Hepatocyte (in vitro differentiated cells): ENCODE measurements at regions not wholly inside any gene's neighbourhood (a gene's known extent, or its start where the extent isn't known, plus 50 kb on each side); places are given as distances from the start of the nearest gene placed in this dataset.

ENCODE experiments used
- DNase-seq: peaks from one replicate; pipeline ENCODE4 v3.0.0-alpha.2; 2016; ENCODE audit warnings: low spot score
- H2AFZ ChIP-seq: fragments of 200-600 bp; sonication (generic); 2 replicates; pipeline ENCODE4 v1.6.0; 2016; ENCODE audit warnings: antibody characterized with exemption, mild to moderate bottlenecking
- H3K27ac ChIP-seq: fragments of 200-600 bp; sonication (generic); 2 replicates; pipeline ENCODE4 v1.5.1; 2016; ENCODE audit warnings: mild to moderate bottlenecking
- H3K27me3 ChIP-seq: fragments of 200-600 bp; sonication (generic); 2 replicates; pipeline ENCODE4 v1.6.1; 2016
- H3K36me3 ChIP-seq: fragments of 200-600 bp; sonication (generic); replicated peaks from 2 replicates; pipeline ENCODE4 v1.5.1; 2016; ENCODE audit warnings: low read depth; ENCODE audit not compliant: insufficient read depth
- H3K4me1 ChIP-seq: fragments of 200-600 bp; sonication (generic); 2 replicates; pipeline ENCODE4 v1.5.1; 2016; ENCODE audit warnings: mild to moderate bottlenecking, moderate library complexity; ENCODE audit not compliant: insufficient read depth
- H3K4me2 ChIP-seq: fragments of 200-600 bp; sonication (generic); 2 replicates; pipeline ENCODE4 v1.6.0; 2016
- H3K4me3 ChIP-seq: fragments of 200-600 bp; sonication (generic); 2 replicates; pipeline ENCODE4 v1.5.1; 2016; ENCODE audit warnings: mild to moderate bottlenecking
- H3K79me2 ChIP-seq: fragments of 200-600 bp; sonication (generic); 2 replicates; pipeline ENCODE4 v1.6.0; 2017; ENCODE audit warnings: mild to moderate bottlenecking
- H3K9me2 ChIP-seq: fragments of 200-600 bp; sonication (generic); replicated peaks from 2 replicates; pipeline ENCODE4 v1.6.0; 2017; ENCODE audit warnings: mild to moderate bottlenecking; ENCODE audit not compliant: insufficient read depth
- H3K9me3 ChIP-seq: fragments of 200-600 bp; sonication (generic); 2 replicates; pipeline ENCODE4 v1.5.1; 2016; ENCODE audit warnings: low read depth, mild to moderate bottlenecking
- H4K20me1 ChIP-seq: fragments of 200-600 bp; sonication (generic); 2 replicates; pipeline ENCODE4 v1.6.0; 2016; ENCODE audit warnings: mild to moderate bottlenecking; ENCODE audit not compliant: insufficient read depth, poor library complexity, severe bottlenecking
- EZH2 ChIP-seq: fragments of 200-600 bp; sonication (generic); IDR thresholded peaks from 2 replicates; pipeline ENCODE4 v1.6.1; 2016; ENCODE audit warnings: antibody characterized with exemption, mild to moderate bottlenecking, borderline replicate concordance
- EZH2phosphoT487 ChIP-seq: fragments of 200-600 bp; sonication (generic); IDR thresholded peaks from one replicate; pipeline ENCODE4 v1.6.1; 2018; ENCODE audit warnings: antibody characterized with exemption, mild to moderate bottlenecking, low read depth, moderate library complexity; ENCODE audit not compliant: unreplicated experiment, severe bottlenecking
- WGBS: methylation state at CpG from one replicate; pipeline ENCODE4 v1.1.6; 2016; ENCODE audit warnings: low lambda C conversion rate; ENCODE audit errors: missing lambda C conversion rate; 5-methylcytosine and 5-hydroxymethylcytosine counted together
- TF ChIP-seq, protein P1 (sequence below): fragments of 200-600 bp; sonication (generic); IDR thresholded peaks from 2 replicates; pipeline ENCODE4 v1.5.1; 2016; ENCODE audit warnings: antibody characterized with exemption, mild to moderate bottlenecking; ENCODE audit not compliant: poor library complexity

DNA sequence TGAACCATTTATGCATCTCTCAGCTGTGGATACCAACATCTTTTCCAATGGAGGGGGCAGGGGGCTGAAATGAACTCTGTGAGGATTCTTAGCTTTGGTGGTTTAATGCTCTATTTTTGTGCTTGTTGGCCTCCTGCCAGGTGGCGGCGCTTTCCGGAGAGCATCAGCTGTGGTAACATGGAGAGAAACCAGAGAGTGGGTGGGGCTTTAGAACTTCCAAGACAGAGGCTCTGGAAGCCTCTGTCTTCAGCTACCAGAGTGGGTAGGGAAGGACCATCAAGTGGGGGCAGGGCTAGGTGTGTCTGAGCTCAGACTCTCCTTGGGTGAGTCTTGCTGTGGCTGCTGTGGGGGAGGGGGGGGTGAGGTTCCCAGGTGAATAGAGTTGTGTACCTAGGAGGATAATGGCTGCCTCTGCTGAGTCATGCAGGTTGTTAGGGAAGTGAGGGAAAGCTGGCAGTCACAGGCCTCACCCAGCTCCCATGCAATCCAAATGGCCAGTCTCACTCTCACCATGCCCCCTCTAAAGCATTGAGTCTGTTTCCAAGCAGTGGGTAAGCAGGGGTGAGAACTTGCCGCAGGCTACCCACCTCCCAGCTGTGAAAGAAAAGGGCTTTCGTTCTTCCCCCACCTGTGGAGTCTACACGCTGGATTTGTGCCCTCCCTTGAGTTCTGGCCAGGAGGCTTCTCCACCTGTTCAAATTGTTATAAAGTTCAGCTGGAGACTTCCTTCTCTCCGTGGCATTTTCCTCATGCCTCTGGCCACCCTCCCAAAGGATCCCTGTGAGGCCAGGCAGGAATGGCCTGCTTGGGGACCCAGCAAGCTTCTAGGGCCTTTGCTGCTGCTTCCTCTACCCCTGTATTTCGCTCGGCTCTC is 527.0 kb downstream of the NEBL start:
- 73% methylated on average over 9 of the region's 9 CpGs for WGBS
- Histone ChIP-seq H3K9me3 (no peaks in the 10 kb centered on the region), H3K79me2 (no peaks in the 10 kb centered on the region), H3K9me2 (no peaks in the 10 kb centered on the region), H3K27ac (no peak overlapping the region), H3K4me2 (no peak overlapping the region), H3K36me3 (no peaks in the 10 kb centered on the region), H3K4me3 (no peak overlapping the region), H2AFZ (no peak overlapping the region), H3K4me1 (no peaks in the 10 kb centered on the region), H3K27me3 (no peaks in the 10 kb centered on the region), H4K20me1 (no peaks in the 10 kb centered on the region)
- TF ChIP-seq, protein P1, sequence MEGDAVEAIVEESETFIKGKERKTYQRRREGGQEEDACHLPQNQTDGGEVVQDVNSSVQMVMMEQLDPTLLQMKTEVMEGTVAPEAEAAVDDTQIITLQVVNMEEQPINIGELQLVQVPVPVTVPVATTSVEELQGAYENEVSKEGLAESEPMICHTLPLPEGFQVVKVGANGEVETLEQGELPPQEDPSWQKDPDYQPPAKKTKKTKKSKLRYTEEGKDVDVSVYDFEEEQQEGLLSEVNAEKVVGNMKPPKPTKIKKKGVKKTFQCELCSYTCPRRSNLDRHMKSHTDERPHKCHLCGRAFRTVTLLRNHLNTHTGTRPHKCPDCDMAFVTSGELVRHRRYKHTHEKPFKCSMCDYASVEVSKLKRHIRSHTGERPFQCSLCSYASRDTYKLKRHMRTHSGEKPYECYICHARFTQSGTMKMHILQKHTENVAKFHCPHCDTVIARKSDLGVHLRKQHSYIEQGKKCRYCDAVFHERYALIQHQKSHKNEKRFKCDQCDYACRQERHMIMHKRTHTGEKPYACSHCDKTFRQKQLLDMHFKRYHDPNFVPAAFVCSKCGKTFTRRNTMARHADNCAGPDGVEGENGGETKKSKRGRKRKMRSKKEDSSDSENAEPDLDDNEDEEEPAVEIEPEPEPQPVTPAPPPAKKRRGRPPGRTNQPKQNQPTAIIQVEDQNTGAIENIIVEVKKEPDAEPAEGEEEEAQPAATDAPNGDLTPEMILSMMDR: no peak
- no peak for TF ChIP-seq EZH2
- no peak for TF ChIP-seq EZH2phosphoT487
- DNase-seq: no peak

DNA sequence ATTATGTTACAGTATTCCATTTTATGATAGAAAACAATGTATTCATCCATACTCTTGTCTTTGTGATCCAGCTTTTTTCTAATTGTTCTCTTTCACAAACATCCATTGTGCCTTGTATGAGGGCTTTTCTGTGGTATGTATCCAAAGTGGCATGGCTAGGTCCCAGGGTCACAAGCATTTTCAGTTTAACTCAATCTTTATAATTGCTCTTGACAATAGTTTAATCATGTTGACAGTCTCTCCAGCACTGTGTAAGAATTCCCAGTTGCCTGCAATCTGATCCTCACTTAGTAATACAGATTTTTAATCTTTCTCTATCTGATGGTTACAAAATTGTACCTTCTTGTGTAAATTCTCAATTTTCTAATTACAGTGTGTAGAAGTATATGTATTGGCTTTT is 533.4 kb downstream of the NEBL start:
- TF ChIP-seq EZH2: no peak
- TF ChIP-seq, protein P1: no peak
- no peak for TF ChIP-seq EZH2phosphoT487
- Histone ChIP-seq H2AFZ (no peak overlapping the region), H3K4me2 (no peak overlapping the region), H3K4me3 (no peak overlapping the region), H3K36me3 (no peaks in the 10 kb centered on the region), H3K9me3 (no peaks in the 10 kb centered on the region), H3K4me1 (no peaks in the 10 kb centered on the region), H4K20me1 (no peaks in the 10 kb centered on the region), H3K27ac (no peak overlapping the region), H3K9me2 (no peaks in the 10 kb centered on the region), H3K27me3 (no peaks in the 10 kb centered on the region), H3K79me2 (no peaks in the 10 kb centered on the region)
- DNase-seq: no peak

DNA sequence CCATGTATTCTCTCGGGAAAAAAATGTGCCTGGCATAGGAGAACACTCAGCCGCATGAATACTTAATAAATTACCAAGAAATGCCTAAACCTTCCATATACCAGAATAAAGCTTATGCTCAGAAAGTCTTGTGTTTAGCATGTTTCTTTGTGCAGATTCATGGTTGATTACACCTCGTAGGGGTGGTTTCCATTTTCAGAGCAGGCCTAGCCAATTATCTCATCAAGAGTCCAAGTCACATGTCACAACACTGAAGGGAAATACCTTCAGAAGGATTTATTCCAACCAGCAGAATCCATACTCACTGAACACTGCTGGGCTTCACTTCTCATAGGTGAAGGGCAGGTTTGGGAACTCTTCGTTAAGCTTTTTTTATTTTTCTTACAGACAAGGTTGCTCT is 539.7 kb downstream of the PLXDC2 start:
- no peak for TF ChIP-seq EZH2phosphoT487
- TF ChIP-seq, protein P1: no peak
- no peak for TF ChIP-seq EZH2
- no peaks in the 10 kb centered on the region for H3K27me3 ChIP-seq
- H2AFZ ChIP-seq: no peak overlapping the region
- H3K9me2 ChIP-seq: no peaks in the 10 kb centered on the region
- H3K4me3 ChIP-seq: no peak overlapping the region
- DNase-seq: no peak
- no peaks in the 10 kb centered on the region for H3K36me3 ChIP-seq
- no peaks in the 10 kb centered on the region for H3K4me1 ChIP-seq
- H4K20me1 ChIP-seq: no peaks in the 10 kb centered on the region
- no peaks in the 10 kb centered on the region for H3K9me3 ChIP-seq
- H3K4me2 ChIP-seq: no peak overlapping the region
- H3K27ac ChIP-seq: no peak overlapping the region
- WGBS: 62% methylated on average over 4 of the region's 4 CpGs
- H3K79me2 ChIP-seq: no peaks in the 10 kb centered on the region
